GM12892 (cell line): ENCODE measurements at regions not wholly inside any gene's neighbourhood (a gene's known extent, or its start where the extent isn't known, plus 50 kb on each side); places are given as distances from the start of the nearest gene placed in this dataset.

Experiments
- POLR2A ChIP-seq: IDR thresholded peaks from 2 replicates; pipeline ENCODE4 v1.6.1; 2011; ENCODE audit warnings: low read depth, low read length, control low read depth
- POLR2AphosphoS5 ChIP-seq: IDR thresholded peaks from 2 replicates; pipeline ENCODE4 v1.6.1; 2011; ENCODE audit warnings: low read depth, low read length, control low read depth
- TAF1 ChIP-seq: IDR thresholded peaks from 2 replicates; pipeline ENCODE4 v1.6.1; 2011; ENCODE audit warnings: low read depth, mild to moderate bottlenecking, control low read depth, low read length, borderline replicate concordance

DNA sequence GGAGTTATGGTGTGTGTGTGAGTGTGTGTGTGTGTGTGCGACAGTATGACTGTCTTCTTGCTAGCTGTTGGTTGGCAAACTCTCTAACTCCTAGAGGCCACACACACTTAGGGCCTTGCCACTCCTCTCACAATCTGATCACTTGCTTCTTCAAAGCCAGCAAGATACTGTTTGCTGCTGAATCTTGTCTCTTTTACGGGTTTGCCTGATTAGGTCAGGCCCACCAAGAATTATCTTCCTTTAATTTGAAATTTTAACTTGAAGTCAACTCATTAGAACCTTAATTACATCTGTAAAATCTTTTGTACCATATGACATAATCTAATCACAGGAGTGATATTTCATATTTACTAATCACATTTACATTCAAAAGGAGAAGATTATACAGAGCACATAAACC is 359.2 kb upstream of the SGCG start:
- TF ChIP-seq POLR2A = no peak
- TF ChIP-seq POLR2AphosphoS5 = no peak
- no peak for TF ChIP-seq TAF1
